GM19240 (cell line): ENCODE measurements at regions not wholly inside any gene's neighbourhood (a gene's known extent, or its start where the extent isn't known, plus 50 kb on each side); places are given as distances from the start of the nearest gene placed in this dataset.

Experiments
- DNase-seq: peaks from one replicate; pipeline ENCODE4 v3.0.0; 2011; ENCODE audit warnings: low spot score; ENCODE audit not compliant: insufficient read length

DNA sequence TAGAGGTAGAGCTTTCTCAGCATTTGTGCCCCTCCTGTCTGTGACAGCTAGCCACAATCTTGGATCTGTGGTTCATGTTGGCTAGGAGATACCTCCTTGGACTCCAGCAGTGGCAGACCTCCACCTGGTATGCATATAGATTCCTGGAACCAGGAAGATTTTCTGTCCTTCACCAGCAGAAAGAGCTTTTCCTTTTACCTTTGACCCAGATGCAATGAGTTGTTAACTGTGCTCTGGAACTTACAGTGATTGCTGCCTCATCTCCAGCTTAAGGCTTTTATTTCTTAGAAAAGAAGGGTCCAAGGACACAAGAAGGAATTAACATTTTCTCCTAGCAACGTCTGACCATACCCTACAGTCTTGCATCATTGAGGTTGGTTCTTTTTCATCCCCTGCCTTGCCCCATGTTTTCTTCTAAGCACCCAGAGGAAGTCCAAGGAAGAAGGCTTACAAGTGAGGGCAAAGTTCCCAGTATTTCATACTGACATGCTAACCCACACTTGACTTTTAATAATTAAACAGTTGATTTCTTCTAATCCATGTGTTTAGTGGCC is 217.1 kb upstream of the ARHGAP24 start:
- DNase-seq, result no peak

DNA sequence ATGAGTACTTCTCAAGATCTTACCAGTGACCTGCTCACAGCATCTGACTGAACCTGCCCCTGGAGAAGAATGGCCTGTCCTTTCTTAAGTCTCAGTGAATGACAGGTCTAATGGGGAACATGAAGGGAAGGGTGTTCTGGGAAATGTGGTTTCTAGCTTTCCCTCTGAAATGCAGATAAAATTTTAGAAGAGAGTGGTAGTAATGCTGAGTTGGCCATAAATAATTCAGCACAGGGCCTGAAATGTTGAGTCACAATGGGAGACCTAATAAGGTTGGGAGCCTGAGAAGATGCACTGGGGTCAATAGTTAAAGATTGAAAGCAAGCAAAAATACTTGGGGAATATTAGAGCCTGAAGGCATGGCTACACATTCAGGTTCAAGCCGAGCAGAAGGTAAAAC is 214.9 kb upstream of the ARHGAP24 start:
- no peak for DNase-seq

DNA sequence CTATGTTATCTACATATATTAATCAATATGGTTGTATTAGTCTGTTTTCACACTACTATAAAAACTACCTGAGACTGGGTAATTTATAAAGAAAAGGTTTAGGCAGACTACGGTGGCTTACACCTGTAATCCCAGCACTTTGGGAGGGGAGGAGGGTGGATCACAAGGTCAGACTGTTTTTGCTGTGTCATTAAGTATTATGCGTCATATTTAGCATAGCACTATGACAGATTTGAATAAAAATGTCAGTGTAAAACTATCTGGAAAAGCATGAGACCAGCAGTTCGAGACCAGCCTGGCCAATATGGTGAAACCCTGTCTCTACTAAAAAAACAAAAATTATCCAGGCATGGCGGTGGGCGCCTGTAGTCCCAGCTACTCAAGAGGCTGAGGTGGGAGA is 209.7 kb upstream of the ARHGAP24 start:
- DNase-seq, result no peak

DNA sequence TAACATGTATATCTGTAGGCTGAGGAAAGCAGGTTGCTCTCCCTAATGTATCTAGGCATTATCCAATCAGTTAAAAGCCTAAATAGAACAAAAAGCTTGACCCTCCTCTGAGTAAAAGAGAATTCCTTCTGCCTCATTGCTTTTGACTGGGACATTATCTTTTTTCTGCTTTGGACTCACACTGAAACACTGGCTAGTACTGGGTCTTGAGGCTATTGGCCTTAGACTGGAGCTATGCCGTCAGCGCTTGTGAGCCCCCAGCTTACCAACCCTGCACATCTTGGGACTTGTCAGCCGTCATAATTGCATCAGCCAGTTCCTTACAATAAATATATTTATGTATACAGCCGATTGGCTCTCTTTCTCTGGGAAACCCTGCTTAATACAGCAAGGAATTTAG is 206.8 kb upstream of the ARHGAP24 start:
- DNase-seq, result no peak

DNA sequence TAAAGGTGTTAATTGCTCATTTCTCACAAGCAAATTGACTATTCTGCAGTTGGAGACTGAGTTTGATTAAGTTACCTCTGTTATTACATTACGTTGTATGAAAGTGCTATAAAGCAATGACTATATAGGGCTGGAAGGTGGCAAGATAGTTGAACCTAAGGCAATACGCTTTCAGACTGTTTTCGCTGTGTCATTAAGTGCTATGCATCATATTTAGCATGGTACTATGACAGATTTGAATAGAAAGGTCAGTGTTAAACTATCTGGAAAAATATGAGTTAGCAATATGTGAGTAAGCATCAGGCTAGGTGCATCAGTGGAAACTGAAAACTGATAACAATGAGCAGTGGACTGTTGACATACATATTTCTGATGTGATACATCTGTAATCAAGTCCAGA is 206.0 kb upstream of the ARHGAP24 start:
- no peak for DNase-seq

DNA sequence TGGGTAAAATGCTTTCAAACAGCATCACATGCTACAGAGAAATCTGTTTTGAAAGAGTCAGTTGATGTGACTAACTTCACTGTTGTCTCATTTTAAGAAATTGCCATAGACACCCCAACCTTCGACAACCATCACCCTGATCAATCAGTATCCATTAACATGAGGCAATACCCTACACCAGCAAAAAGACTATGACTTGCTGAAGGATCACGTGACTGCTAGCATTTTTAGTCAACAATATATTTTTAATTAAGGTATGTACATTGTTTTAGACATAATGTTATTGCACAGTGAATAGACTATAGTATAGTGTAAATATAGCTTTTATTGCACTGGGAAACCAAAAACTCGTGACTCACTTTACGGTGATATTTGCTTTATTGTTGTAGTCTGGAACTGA is 200.0 kb upstream of the ARHGAP24 start:
- no peak for DNase-seq

DNA sequence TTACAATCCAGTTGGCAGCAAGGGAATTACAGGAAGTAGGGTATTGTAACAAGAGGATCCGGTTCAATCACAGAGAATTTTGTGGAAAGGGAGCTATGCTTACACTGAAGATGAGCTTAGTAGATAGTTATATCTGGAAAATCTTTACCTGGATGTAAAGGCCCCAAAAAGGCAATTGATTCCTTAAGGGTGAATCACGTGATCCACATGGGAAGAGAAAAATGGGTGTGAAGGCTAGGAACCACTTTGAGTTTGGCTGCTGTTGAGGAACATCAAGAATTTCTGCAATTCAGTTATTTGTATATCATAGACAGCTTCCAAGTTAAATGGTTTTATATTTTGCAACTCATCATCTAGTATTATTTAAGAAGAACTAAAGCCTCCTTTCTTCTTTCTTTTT is 194.0 kb upstream of the ARHGAP24 start:
- no peak for DNase-seq

DNA sequence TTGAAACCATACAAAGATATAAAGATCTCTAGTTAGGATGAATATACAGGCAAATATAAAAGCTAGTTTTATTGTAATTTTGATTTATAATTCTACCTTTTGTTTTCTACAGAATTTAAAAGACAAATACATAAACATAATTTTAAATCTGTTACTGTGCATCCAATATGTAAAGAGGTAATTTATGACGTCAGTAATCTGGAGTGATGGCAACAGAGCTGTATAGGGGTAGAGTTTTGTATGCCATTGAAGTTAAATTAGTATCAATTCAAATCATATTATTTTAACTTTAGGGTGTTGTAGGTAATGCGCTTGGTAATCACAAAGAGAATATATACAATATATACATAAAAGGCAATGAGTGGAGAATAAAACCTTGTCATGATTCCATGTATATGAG is 183.7 kb upstream of the ARHGAP24 start:
- no peak for DNase-seq

DNA sequence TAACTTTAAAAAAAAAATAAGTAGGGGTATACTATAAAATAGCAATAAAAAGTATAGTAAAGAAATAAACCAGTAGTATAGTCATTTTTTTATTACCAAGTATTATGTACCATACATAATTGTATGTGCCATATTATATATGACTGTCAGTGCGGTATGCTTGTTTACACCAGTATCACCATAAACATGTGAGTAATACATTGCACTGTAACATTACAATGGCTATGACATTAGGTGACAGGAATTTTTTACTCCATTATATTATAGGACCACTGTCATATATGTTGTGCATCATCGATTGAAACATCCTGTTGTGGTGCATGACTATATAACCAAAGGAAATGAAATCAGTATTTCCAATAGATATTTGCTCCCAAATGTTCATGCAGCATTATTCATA is 176.9 kb upstream of the ARHGAP24 start:
- DNase-seq, result no peak

DNA sequence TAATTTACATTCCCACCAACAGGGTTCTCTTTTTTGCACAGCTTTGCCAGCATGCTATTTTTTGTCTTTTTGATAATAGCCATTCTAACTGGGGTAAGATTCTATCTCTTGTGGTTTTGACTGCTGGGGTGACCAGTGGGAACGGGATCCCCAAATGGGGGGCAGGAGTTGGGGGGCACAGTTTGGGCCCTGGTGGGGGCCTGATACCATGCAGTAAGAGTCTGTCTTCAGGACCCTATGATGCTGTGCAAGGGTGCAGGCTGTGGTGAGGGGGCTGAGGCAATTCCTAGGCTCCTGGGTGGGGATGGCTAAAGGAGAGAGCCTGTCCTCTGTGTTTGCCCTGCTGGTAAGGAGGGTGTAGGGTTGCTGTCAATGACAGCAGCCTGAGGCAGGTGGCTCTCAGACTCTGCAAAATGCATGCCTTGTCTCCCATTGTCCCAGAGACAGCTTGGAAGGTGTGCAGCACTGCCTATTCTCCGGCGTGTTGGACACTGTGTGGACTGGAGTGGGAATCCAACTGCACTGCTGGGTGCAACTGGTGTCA is 172.7 kb upstream of the ARHGAP24 start:
- DNase-seq, result no peak

DNA sequence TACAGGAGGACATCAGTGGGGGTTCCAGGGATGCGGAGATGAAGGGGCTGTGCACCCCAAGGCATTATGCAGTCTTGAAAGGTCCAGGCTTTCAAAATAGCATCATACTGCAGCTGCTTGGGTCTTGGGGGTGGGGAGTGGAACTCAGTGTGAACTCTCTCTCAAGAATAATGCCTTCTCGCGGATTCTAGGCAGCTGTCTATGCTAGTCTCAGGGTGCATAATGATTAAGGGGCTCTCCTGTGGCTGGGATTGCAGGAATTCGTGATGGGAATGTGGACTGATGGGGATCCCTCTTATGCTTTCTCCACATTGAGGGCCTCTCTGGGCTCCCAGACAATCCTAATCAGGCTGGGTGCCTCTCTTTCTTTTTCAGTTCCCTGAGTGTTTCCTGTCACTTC is 172.2 kb upstream of the ARHGAP24 start:
- DNase-seq, result no peak

DNA sequence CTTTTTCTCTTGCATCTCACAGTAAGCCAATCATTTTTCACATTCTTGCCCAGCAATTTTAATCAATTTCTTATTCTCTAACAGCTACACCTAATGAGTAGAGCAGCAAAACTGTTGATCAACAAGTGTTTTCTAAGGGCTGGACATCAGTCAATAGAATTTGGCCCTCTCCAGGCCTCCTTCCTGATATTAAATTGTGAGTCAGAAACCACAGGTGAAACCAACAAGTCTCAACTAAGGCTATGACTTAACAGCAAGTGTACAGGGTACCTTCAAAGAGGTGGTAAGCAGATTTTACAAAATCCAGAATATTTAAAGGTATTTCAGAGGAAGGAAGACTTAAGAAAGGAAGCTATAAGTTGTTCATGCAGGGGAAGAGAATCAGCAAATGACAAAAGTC is 156.5 kb upstream of the ARHGAP24 start:
- DNase-seq, result no peak

DNA sequence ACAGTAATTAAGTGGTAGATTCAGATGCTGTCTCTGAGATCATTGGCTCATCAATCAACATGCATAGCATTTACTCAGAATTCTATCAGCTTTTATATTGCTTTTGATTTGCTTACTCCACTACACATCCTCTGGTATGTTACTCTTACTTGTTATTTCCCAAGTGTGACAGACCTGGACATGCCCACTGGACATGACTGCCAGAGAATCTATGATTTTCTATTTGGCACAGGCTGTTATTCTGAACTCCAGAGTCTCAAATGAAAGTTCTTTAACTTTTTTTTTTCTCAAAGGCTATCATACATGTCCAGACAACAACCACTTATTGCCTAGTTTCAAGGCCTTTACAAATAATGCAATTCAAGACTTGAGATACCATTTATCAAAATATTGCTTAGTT is 116.1 kb upstream of the ARHGAP24 start:
- DNase-seq, result no peak

DNA sequence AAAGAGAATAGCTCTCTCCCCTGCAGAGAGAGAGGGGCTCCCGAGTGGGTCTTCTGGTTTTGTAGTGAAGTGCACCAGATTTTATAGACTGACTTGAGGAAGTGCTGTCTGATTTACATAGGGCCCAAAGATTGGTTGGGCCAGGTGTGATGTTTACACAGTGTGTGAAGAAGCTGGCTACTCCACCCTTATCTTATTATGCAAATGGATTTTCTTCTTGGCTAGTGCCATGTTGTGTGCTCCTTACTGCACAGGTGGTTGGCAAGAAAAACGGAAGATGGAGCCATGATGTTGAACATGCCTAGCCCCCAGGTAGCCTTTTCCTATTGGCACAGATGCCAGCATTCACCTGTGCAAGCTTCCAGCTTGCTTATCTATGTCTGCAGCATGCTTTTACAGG is 112.4 kb upstream of the ARHGAP24 start:
- DNase-seq, result no peak

DNA sequence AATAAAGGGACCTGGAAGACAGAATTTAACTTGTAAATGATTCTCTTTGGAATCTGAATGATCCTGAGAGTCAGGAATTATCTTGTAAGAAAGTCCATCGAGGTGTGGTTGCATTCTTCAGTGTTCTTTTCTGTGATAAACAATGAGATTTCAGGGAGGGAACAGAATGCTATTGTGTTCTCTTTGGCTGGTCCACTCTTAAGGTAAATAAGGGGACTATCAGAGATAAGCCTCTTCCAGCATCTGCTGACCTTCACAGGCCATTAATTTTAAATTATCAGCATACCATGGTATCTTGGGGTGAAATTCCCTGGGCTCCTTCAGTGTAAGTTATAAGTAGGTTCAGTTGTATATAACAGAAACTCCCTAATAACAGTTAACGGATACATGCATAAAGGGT is 107.1 kb upstream of the ARHGAP24 start:
- no peak for DNase-seq

DNA sequence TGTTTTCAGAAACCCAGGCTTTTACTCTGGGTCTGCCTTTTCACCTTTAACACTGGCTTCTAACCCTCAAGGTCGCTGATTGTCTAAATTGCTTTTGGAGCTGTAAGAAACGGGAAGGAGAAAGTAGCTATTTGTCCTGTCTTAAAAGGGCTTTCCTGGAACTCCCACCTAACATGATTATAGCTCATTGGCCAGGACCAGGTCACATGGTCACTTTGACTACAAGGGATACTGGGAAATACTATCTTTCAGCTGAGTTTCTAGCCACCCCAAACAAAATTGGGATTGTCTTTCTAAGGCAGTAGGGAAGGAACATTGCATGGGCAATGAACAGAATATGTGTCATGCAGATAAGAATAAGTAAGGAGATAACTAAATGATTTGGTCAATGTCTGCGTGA is 106.7 kb upstream of the ARHGAP24 start:
- DNase-seq, result no peak

DNA sequence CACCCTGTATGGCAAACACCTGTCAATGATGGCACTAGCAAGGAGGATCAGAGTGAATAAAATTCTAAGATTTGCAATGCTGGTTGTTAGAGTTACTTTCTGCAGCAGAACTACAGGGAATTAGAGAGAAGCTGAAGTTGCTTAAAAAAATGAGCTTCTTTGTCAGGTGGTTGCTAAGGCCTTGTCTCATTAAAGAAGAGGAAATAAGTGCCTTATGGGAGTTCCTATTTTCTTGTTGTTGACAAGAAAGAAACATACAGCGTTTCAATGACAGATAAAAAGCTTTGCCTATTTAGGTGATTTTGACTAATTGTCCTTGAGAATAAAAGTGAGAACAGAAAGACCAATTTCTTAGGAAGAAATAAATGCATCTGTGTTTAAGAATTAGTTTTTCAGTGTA is 106.0 kb upstream of the ARHGAP24 start:
- DNase-seq, result no peak

DNA sequence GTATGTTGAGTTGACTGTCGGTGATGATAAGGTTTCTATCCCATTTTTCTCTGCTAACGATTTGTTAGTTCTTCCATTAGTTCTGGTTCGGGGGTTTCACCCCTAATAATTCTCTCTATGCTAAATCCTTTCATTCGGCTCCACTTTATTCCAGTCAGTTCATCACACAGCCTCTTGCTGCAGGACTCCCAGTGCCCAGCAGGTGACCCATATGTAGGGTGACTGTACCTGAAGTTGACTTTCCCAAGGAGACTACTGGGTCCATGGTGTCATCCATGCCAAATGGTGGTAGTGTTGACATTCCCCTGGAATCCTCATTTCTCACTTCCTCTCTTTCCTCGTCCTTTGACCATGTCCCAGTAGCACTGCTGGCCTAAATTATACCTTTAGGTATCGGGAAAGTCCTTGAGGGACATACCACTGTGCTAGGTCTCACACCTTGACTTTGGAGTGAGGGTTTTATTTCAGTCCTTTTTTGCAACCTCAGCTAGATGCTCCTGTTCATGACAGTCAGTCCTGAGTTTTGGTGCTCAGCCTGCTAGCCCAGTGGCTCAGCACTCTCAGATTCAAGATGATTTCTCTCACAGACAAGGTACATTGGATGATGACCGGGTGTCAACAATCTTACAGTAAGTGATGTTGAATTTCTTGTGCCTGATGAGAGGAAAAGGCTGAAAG is 105.1 kb upstream of the ARHGAP24 start:
- DNase-seq, result no peak

DNA sequence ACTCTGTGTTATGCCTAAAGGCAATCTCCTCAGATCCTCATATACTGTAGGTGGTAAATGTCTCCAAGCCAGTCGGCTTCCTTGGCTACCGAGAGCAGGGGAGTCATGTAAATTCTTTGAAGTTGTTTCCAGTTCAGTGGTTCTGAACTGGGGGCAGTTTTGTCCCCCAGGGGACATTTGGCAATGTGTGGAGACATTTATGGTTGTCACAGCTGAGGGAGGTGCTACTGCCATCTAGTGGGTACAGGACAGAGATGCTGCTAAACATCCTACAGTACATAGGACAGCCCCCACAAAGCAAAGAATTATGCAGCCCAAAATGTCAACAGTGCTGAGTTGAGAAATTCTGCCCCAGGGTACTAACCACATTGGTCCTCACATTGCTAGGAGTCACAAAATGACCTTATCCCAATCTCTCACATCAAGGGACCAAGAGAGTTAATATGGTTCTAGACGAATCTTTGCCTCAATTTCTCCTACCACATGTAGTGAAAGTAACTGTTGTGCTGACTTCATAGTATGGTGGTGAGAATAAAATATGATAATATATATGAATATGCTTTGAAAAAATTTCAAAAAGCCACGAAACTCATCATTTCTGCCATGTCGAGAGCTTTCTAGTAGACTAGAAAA is 104.4 kb upstream of the ARHGAP24 start:
- DNase-seq, result no peak

DNA sequence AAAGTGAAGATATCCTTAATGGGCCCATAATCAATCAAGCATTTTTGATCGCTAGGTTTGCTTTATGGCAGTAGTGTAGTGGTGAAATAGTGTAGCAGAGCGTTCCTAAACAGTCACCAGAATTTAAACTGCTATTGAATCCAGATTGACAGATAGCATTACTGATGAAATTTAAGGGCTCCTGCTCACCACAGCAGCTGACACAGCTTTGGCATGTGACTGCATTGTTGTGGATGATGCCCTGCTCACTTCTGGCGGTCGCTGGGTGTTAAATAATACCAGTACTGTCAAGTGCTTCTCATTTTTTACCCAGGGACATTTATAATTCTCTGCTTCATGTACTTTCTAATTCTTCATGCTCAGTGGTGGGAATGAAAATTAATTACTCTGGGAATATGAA is 102.0 kb upstream of the ARHGAP24 start:
- DNase-seq, result no peak

DNA sequence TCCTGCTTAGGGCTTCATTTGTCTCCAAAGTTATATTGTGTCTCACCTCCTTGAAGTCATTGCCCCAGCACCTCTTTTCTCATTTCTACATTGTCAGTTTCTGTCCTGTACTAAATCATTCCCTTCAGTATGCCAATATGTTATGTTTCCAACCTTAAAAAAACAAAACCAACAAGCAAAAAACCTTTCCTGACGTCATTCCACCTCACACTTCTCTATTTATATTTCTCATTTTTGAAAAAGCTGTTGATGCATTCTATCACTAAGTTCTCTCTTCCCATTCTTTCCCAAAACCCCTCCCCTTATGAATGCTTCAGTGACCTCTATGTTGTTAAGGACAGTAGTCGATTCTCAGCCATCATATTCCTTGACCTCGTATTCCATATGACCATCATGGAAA is 98.7 kb upstream of the ARHGAP24 start:
- no peak for DNase-seq

DNA sequence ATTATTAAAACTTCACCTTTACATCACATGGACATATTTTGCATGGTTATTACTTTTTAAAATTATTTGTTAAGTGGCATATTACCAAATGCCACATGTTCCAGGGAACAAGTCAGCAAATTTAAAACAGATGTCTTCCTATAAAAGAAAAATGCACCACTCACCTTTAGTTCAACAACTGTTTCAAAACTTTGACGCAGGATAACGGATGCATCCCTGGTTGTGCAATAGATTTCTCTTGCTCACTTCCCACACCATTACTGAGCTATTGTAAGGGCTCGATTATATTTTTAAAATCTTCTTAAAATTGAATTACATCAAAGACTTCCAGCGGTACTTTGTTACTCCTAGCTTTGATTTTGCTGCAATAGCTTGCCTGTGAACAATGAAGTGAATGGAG is 93.0 kb upstream of the ARHGAP24 start:
- no peak for DNase-seq

DNA sequence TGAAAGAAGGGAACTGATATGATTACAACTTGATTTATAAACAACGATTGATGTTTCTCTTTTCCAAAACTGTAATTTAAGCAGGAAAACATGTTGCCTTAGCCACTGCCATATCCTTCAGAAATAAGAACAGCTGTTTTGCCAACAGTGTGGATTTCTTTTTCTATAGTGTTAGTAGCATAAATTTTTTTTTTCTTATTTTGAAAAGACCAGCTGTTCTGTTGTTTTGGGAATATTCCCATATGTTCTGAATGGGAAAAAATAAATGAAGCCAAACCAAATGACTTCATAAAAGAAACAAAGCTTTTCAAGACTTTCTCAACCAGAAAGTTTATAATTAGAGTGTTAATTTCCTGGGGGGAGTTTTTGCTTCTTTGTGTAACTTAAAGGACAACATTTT is 83.9 kb upstream of the ARHGAP24 start:
- DNase-seq, result no peak
